IMR-90 (cell line): ENCODE measurements at regions not wholly inside any gene's neighbourhood (a gene's known extent, or its start where the extent isn't known, plus 50 kb on each side); places are given as distances from the start of the nearest gene placed in this dataset.

ENCODE experiments used
- ATAC-seq: fragments of 200-7000 bp; cut with Tn5 transposase; 2 replicates; pipeline ENCODE4 v1.9.1; 2020; ENCODE audit warnings: low read depth, mild to moderate bottlenecking, moderate library complexity
- BruUV-seq: library from RNA; stranded (reverse); fragments of 400-500 nt; replicated peaks from 2 replicates; lab custom pipeline; 2021; lab: Mats Ljungman, UMichigan
- CTCF ChIA-PET: fragments of 300-600 bp; formaldehyde crosslinking; extraction: SDS; loops from one replicate; lab custom pipeline; 2021; ENCODE audit warnings: antibody characterized with exemption; lab: Yijun Ruan, JAX
- POLR2A ChIA-PET: fragments of 300-600 bp; sonication (Branson Sonifier 250); formaldehyde crosslinking; loops from one replicate; lab custom pipeline; 2022; ENCODE audit warnings: antibody characterized with exemption; ENCODE audit not compliant: unreplicated experiment; lab: Charles Lee
- DNase-seq: peaks from one replicate; pipeline ENCODE4 v3.0.0; 2013
- H2AFZ ChIP-seq: replicated peaks from 2 replicates; pipeline ENCODE3; 2013; ENCODE audit warnings: low read length, mild to moderate bottlenecking; ENCODE audit not compliant: poor library complexity
- H2AK5ac ChIP-seq: 2 replicates; pipeline ENCODE4 v1.6.1; 2013; ENCODE audit warnings: low read depth, low read length, inconsistent platforms
- H2AK9ac ChIP-seq: replicated peaks from 2 replicates; pipeline ENCODE3; 2013; ENCODE audit warnings: mild to moderate bottlenecking, low read depth, low read length, moderate library complexity; ENCODE audit not compliant: poor library complexity
- H2BK120ac ChIP-seq: 2 replicates; pipeline ENCODE4 v1.6.1; 2013; ENCODE audit warnings: low read depth, low read length, inconsistent platforms
- H2BK15ac ChIP-seq: 3 replicates; pipeline ENCODE4 v1.6.1; 2013; ENCODE audit warnings: low read depth, low read length, inconsistent platforms
- H2BK20ac ChIP-seq: 2 replicates; pipeline ENCODE4 v1.6.1; 2013; ENCODE audit warnings: low read depth, mild to moderate bottlenecking, inconsistent platforms, low read length, moderate library complexity
- H2BK5ac ChIP-seq: 2 replicates; pipeline ENCODE4 v1.6.1; 2013; ENCODE audit warnings: mild to moderate bottlenecking, low read depth, low read length, inconsistent platforms; ENCODE audit not compliant: poor library complexity, severe bottlenecking
- H3K14ac ChIP-seq: replicated peaks from 2 replicates; pipeline ENCODE4 v1.6.1; 2013; ENCODE audit warnings: low read depth, low read length, inconsistent platforms
- H3K18ac ChIP-seq: 2 replicates; pipeline ENCODE4 v1.6.1; 2013; ENCODE audit warnings: low read depth, low read length, control low read depth
- H3K23ac ChIP-seq: 2 replicates; pipeline ENCODE4 v1.6.1; 2013; ENCODE audit warnings: low read depth, low read length, inconsistent platforms
- H3K27ac ChIP-seq: 2 replicates; pipeline ENCODE4 v1.5.1; 2013; ENCODE audit warnings: mild to moderate bottlenecking, control low read depth, low read length; ENCODE audit not compliant: insufficient read depth
- H3K27me3 ChIP-seq: 2 replicates; pipeline ENCODE4 v1.6.1; 2013; ENCODE audit warnings: low read length; ENCODE audit not compliant: control insufficient read depth, insufficient read depth
- H3K36me3 ChIP-seq: 2 replicates; pipeline ENCODE4 v1.6.1; 2013; ENCODE audit warnings: low read length, mixed read lengths; ENCODE audit not compliant: control insufficient read depth, insufficient read depth
- H3K4ac ChIP-seq: 2 replicates; pipeline ENCODE4 v1.6.1; 2013; ENCODE audit warnings: low read depth, low read length, inconsistent platforms
- H3K4me1 ChIP-seq: 2 replicates; pipeline ENCODE4 v1.6.1; 2013; ENCODE audit warnings: low read length, mixed read lengths; ENCODE audit not compliant: control insufficient read depth, insufficient read depth
- H3K4me2 ChIP-seq: 2 replicates; pipeline ENCODE4 v1.6.1; 2013; ENCODE audit warnings: low read depth, mild to moderate bottlenecking, control low read depth, low read length, moderate library complexity
- H3K4me3 ChIP-seq: 2 replicates; pipeline ENCODE4 v1.5.1; 2013; ENCODE audit warnings: low read depth, mild to moderate bottlenecking, control low read depth, low read length, moderate library complexity; ENCODE audit not compliant: insufficient read depth
- H3K56ac ChIP-seq: 2 replicates; pipeline ENCODE4 v1.6.1; 2013; ENCODE audit warnings: low read length, inconsistent platforms; ENCODE audit not compliant: insufficient read depth; ENCODE audit errors: extremely low read depth
- H3K79me1 ChIP-seq, 2 experiments: 2 replicates each; pipeline ENCODE4 v1.6.1; 2013; ENCODE audit warnings: low read length in 2 of 2, inconsistent platforms in 1 of 2, low read depth in 1 of 2
- H3K9ac ChIP-seq: 2 replicates; pipeline ENCODE4 v1.6.1; 2013; ENCODE audit warnings: low read depth, low read length, control low read depth
- H3K9me1 ChIP-seq: 2 replicates; pipeline ENCODE4 v1.6.1; 2013; ENCODE audit warnings: low read length, inconsistent platforms; ENCODE audit not compliant: insufficient read depth
- H3K9me3 ChIP-seq: 2 replicates; pipeline ENCODE4 v1.6.1; 2013; ENCODE audit warnings: low read length; ENCODE audit not compliant: control insufficient read depth, insufficient read depth
- H4K20me1 ChIP-seq: 2 replicates; pipeline ENCODE4 v1.6.1; 2013; ENCODE audit warnings: low read length, inconsistent platforms; ENCODE audit not compliant: insufficient read depth
- H4K5ac ChIP-seq: 2 replicates; pipeline ENCODE4 v1.6.1; 2013; ENCODE audit warnings: mild to moderate bottlenecking, low read depth, low read length, control low read depth
- H4K8ac ChIP-seq, 2 experiments: 2 replicates each; pipeline ENCODE4 v1.6.1; 2013; ENCODE audit warnings: low read depth in 2 of 2, low read length in 2 of 2, control low read depth in 1 of 2, inconsistent platforms in 1 of 2
- H4K91ac ChIP-seq: 2 replicates; pipeline ENCODE4 v1.6.1; 2013; ENCODE audit warnings: low read depth, low read length, inconsistent platforms; ENCODE audit not compliant: insufficient read depth
- BHLHE40 ChIP-seq: fragments of 150-350 bp; IDR thresholded peaks from 2 replicates; pipeline ENCODE4 v1.6.1; 2016; ENCODE audit warnings: mild to moderate bottlenecking, low read depth, low read length
- MAZ ChIP-seq: IDR thresholded peaks from 2 replicates; pipeline ENCODE4 v1.6.1; 2012; ENCODE audit warnings: low read depth, mild to moderate bottlenecking, low read length, improper control_type of control experiment, moderate library complexity, borderline replicate concordance
- MXI1 ChIP-seq: IDR thresholded peaks from 2 replicates; pipeline ENCODE4 v1.6.1; 2012; ENCODE audit warnings: low read depth, mild to moderate bottlenecking, low read length, moderate library complexity, borderline replicate concordance
- RFX5 ChIP-seq: IDR thresholded peaks from 2 replicates; pipeline ENCODE4 v1.8.0; 2012; ENCODE audit warnings: low read depth, mild to moderate bottlenecking, low read length, moderate library complexity
- WGBS, 2 experiments: methylation state at CpG; one replicate each; pipeline versions ENCODE4 v1.1.5 to v1.1.7; 2013; ENCODE audit warnings: missing lambda C conversion rate in 2 of 2; ENCODE audit not compliant: insufficient read length in 1 of 2; ENCODE audit errors: extremely low coverage in 2 of 2; 5-methylcytosine and 5-hydroxymethylcytosine counted together
- dilution Hi-C: fragments of 300-500 bp; cut with HindIII; formaldehyde crosslinking; loops from one replicate; pipeline ENCODE4 v1.14.3; 2018; ENCODE audit warnings: low sequenced_read_pairs; ENCODE audit not compliant: unreplicated experiment
- in situ Hi-C: fragments of 300-500 bp; cut with MboI; formaldehyde crosslinking; loops from 3 replicates; pipeline ENCODE4 v1.14.3; 2019; ENCODE audit warnings: low sequenced_read_pairs, inconsistent platforms, mixed read lengths
- intact Hi-C: fragments of 100-400 bp; cut with micrococcal nuclease; formaldehyde crosslinking; loops from 2 replicates; pipeline ENCODE4 v1.10.0; 2022
- TF ChIP-seq, protein P1 (sequence below): fragments of 150-350 bp; IDR thresholded peaks from 2 replicates; pipeline ENCODE4 v1.6.1; 2016; ENCODE audit warnings: low read depth, mild to moderate bottlenecking, low read length, moderate library complexity, borderline replicate concordance
- TF ChIP-seq, protein P2 (sequence below): fragments of 150-350 bp; IDR thresholded peaks from 2 replicates; pipeline ENCODE4 v1.6.1; 2017; ENCODE audit warnings: mild to moderate bottlenecking, antibody characterized with exemption, low read length, low read depth
- TF ChIP-seq, protein P3 (sequence below): conservative IDR thresholded peaks from 2 replicates; pipeline ENCODE4 v1.5.1; 2012; ENCODE audit warnings: mild to moderate bottlenecking, low read depth, low read length, improper control_type of control experiment

DNA sequence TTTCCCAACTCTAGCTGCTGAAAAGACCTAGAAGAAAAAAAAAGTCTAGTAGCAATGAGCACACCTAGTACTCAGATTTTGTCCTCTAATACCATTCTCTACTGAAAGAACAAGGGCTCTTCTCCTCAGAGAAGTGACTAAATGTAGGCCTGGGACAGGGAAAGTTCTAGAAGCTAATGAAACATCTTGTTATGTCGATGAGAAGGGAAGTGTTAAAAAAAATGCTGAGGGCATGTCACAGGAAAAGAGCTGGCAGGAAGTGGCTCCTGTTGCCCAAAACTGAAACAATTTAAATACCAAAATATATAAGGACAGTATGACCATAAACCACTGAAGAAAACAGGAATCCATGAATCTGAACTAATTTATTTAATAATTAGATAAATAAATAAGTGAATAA is 581.4 kb upstream of the TBL1XR1 start:
- no peak overlapping the region for H3K23ac ChIP-seq
- H2AFZ ChIP-seq, result no peak overlapping the region
- no peaks in the 10 kb centered on the region for H3K27me3 ChIP-seq
- no peak overlapping the region for H2AK5ac ChIP-seq
- H3K36me3 ChIP-seq, result no peaks in the 10 kb centered on the region
- intact Hi-C loops (no loop called here), in situ Hi-C loops (no loop called here), dilution Hi-C loops (no loop called here)
- H2AK9ac ChIP-seq, result no peak overlapping the region
- POLR2A ChIA-PET, result no interaction called here
- H3K56ac ChIP-seq, result no peak overlapping the region
- H3K4me1 ChIP-seq, result peaks cover 20% of the 10 kb centered on the region
- CTCF ChIA-PET, result interaction anchor here (1.0 to 1.4 kb wide), 2 partner anchors 32 to 128 kb away, joined by 3 to 4 read pairs; no protein-coding TSS in a partner anchor
- H4K8ac ChIP-seq, result peak overlapping the region in 1 of 2 experiments; percentile 56; a peak in 2 of 4 replicates
- H4K20me1 ChIP-seq, result no peaks in the 10 kb centered on the region
- peak overlapping the region; percentile 72; the same call in 1 of the 2 replicates for H2BK120ac ChIP-seq
- H2BK20ac ChIP-seq, result 0 out of 2 replicates have a peak overlapping the region, but pooled peaks have one; percentile 43
- H3K9ac ChIP-seq, result no peak overlapping the region
- no peak overlapping the region for H3K27ac ChIP-seq
- no peak overlapping the region for H3K14ac ChIP-seq
- no peak overlapping the region for H3K4me2 ChIP-seq
- no peaks in the 10 kb centered on the region for H3K9me3 ChIP-seq
- DNase-seq, result no peak
- H2BK5ac ChIP-seq, result no peak overlapping the region
- peak overlapping the region; percentile 49; the same call in 1 of the 2 replicates for H3K18ac ChIP-seq
- peak overlapping the region; percentile 83; the same call in 1 of the 2 replicates for H4K5ac ChIP-seq
- no peaks in the 10 kb centered on the region for H3K79me1 ChIP-seq
- H4K91ac ChIP-seq, result peak overlapping the region; percentile 13; the same call in 1 of the 2 replicates
- 0 out of 3 replicates have a peak overlapping the region, but pooled peaks have one; percentile 26 for H2BK15ac ChIP-seq
- no peak overlapping the region for H3K4ac ChIP-seq
- no peak for TF ChIP-seq BHLHE40
- TF ChIP-seq, protein P1, sequence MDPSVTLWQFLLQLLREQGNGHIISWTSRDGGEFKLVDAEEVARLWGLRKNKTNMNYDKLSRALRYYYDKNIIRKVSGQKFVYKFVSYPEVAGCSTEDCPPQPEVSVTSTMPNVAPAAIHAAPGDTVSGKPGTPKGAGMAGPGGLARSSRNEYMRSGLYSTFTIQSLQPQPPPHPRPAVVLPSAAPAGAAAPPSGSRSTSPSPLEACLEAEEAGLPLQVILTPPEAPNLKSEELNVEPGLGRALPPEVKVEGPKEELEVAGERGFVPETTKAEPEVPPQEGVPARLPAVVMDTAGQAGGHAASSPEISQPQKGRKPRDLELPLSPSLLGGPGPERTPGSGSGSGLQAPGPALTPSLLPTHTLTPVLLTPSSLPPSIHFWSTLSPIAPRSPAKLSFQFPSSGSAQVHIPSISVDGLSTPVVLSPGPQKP, result no peak
- TF ChIP-seq MAZ, result no peak
- TF ChIP-seq, protein P2, sequence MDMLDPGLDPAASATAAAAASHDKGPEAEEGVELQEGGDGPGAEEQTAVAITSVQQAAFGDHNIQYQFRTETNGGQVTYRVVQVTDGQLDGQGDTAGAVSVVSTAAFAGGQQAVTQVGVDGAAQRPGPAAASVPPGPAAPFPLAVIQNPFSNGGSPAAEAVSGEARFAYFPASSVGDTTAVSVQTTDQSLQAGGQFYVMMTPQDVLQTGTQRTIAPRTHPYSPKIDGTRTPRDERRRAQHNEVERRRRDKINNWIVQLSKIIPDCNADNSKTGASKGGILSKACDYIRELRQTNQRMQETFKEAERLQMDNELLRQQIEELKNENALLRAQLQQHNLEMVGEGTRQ, result no peak
- TF ChIP-seq MXI1, result no peak
- TF ChIP-seq, protein P3, sequence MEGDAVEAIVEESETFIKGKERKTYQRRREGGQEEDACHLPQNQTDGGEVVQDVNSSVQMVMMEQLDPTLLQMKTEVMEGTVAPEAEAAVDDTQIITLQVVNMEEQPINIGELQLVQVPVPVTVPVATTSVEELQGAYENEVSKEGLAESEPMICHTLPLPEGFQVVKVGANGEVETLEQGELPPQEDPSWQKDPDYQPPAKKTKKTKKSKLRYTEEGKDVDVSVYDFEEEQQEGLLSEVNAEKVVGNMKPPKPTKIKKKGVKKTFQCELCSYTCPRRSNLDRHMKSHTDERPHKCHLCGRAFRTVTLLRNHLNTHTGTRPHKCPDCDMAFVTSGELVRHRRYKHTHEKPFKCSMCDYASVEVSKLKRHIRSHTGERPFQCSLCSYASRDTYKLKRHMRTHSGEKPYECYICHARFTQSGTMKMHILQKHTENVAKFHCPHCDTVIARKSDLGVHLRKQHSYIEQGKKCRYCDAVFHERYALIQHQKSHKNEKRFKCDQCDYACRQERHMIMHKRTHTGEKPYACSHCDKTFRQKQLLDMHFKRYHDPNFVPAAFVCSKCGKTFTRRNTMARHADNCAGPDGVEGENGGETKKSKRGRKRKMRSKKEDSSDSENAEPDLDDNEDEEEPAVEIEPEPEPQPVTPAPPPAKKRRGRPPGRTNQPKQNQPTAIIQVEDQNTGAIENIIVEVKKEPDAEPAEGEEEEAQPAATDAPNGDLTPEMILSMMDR, result no peak
- no peak for TF ChIP-seq RFX5
- no peak for ATAC-seq
- BruUV-seq, result no TSS peak
- H3K4me3 ChIP-seq, result no peak overlapping the region
- no CpG with 5 or more reads among the region's 1 CpG for WGBS, 2 experiments
- peaks cover 26% of the 10 kb centered on the region for H3K9me1 ChIP-seq
